HG02884 (cell line): ENCODE measurements at regions not wholly inside any gene's neighbourhood (a gene's known extent, or its start where the extent isn't known, plus 50 kb on each side); places are given as distances from the start of the nearest gene placed in this dataset.

Experiments
- ATAC-seq: cut with Tn5 transposase; IDR thresholded peaks from one replicate; pipeline ENCODE4 v1.9.1; 2021; ENCODE audit warnings: mild to moderate bottlenecking, moderate library complexity; ENCODE audit not compliant: unreplicated experiment

GRCh38 chr10:63735305-63735704 lies 214.1 kb downstream of the REEP3 start:
- no peak for ATAC-seq

GRCh38 chr10:63738410-63738809 lies 217.2 kb downstream of the REEP3 start:
- ATAC-seq, result no peak

GRCh38 chr10:63744060-63744941 lies 223.1 kb downstream of the REEP3 start:
- ATAC-seq, result no peak

GRCh38 chr10:63749915-63750314 lies 228.7 kb downstream of the REEP3 start:
- no peak for ATAC-seq

- ATAC-seq, result no peak
These were observed 230.6 kb downstream of the REEP3 start for GRCh38 chr10:63751836-63752235.

GRCh38 chr10:63752318-63752717 lies 231.1 kb downstream of the REEP3 start:
- ATAC-seq, result no peak

- no peak for ATAC-seq
These were observed 232.6 kb downstream of the REEP3 start for GRCh38 chr10:63753808-63754207.

GRCh38 chr10:63755441-63755840 lies 234.2 kb downstream of the REEP3 start:
- no peak for ATAC-seq

- no peak for ATAC-seq
These were observed 235.9 kb downstream of the REEP3 start for GRCh38 chr10:63757067-63757466.

GRCh38 chr10:63758080-63758479 lies 236.9 kb downstream of the REEP3 start:
- ATAC-seq, result no peak

GRCh38 chr10:63759335-63759734 lies 238.1 kb downstream of the REEP3 start:
- ATAC-seq, result no peak

- no peak for ATAC-seq
These were observed 239.0 kb downstream of the REEP3 start for GRCh38 chr10:63760034-63760707.

- ATAC-seq, result no peak
These were observed 239.5 kb downstream of the REEP3 start for GRCh38 chr10:63760708-63761047.

- ATAC-seq, result no peak
These were observed 240.0 kb downstream of the REEP3 start for GRCh38 chr10:63761243-63761642.

GRCh38 chr10:63763744-63764143 lies 242.5 kb downstream of the REEP3 start:
- ATAC-seq, result no peak

- ATAC-seq, result no peak
These were observed 243.9 kb downstream of the REEP3 start for GRCh38 chr10:63765126-63765525.

GRCh38 chr10:63766745-63767137 lies 245.5 kb downstream of the REEP3 start:
- no peak for ATAC-seq

- ATAC-seq, result no peak
These were observed 246.1 kb downstream of the REEP3 start for GRCh38 chr10:63767138-63767801.

- ATAC-seq, result no peak
These were observed 248.2 kb downstream of the REEP3 start for GRCh38 chr10:63769367-63769766.

- ATAC-seq, result no peak
These were observed 249.3 kb downstream of the REEP3 start for GRCh38 chr10:63770523-63770922.

- no peak for ATAC-seq
These were observed 251.3 kb downstream of the REEP3 start for GRCh38 chr10:63772491-63772890.

- no peak for ATAC-seq
These were observed 251.9 kb downstream of the REEP3 start for GRCh38 chr10:63773106-63773505.
